Skin of body (tissue), 1 donor: ENCODE measurements at regions not wholly inside any gene's neighbourhood (a gene's known extent, or its start where the extent isn't known, plus 50 kb on each side); places are given as distances from the start of the nearest gene placed in this dataset.

Source experiments
- DNase-seq: peaks from one replicate; lab custom pipeline; 2025; lab: John Stamatoyannopoulos, UW

GRCh38 chr7:25967278-25968204, 184.5 kb upstream of the NFE2L3 start:
- no peak for DNase-seq

DNA sequence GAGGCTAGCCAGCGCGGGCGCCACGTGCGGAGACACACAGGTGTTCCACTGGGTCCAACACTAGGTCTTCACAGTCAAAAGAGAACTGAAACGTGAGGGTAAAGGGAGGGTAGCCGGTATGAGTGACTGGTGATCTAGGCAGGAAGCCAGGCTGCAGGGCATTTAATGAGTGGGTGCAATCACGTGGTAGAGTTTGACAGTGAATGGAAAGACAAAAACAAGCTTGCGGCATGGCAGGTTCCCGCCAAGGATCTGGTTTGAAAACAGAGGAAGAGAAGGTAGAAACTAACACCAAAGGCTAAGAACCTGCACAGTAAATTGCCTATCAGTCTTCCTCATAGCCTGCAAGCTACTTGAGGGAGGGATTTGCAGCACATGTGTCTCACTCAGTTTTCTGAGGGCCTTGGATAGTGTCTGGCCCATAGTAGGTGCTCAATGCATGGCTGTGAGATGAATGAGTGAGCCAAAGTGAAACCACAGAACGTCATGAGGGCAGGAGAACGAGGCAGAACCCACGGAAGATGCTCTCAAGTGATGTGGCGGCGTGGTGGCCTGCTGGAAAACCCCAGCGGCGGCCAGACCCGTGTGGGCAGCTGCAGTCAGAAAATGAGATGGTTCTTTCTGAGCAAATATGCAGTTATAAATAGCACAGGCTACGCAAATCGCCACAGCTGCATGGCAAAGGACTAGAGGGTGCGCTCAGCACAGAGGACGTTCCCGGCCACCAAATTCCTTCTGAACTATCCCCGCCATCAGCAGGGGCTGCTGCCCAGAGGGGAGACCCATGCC, 183.6 kb upstream of the NFE2L3 start:
- DNase-seq = no peak

DNA sequence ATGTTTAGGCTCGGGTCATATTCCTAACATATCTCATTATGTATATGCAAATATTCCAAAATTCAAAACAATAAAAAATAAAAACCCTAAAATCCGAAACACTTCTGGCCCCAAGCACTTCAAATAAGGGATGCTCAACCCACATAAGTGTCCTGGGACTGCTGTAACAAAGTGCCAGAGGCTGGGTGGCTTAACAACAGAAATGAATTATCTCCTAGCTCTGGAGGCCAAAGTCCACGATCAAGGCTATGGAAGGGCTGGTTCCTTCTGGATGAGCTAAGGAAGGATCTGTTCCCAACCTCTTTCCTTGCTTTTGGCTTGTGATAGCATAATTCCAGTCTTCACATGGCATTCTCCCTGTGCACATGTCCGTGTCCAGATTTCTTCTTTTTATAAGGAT, 181.6 kb upstream of the NFE2L3 start:
- DNase-seq = no peak

- no peak for DNase-seq
Measured at GRCh38 chr7:25970911-25971310, 181.1 kb upstream of the NFE2L3 start.

GRCh38 chr7:25976630-25977029, 175.4 kb upstream of the NFE2L3 start:
- no peak for DNase-seq

GRCh38 chr7:25978466-25978865, 173.5 kb upstream of the NFE2L3 start:
- peak; percentile 21 for DNase-seq

DNA sequence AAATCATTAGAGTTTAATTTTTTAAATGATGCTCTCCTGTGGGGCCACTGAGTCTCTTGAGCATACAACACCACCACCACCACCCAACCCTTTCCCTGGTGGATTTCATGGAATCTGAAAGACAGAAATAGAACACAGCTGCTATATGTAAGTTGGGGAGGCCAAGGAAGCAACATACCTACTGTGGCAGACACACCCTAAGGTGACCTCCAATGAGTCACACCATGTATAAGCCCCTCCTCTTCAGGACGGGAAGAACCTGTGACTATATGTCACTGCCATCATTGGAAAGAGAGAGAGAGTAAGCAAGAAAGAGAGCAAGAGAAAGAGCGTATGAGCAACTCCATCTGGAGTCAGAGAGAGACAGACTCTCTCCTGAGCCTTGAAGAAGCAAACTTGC, 172.4 kb upstream of the NFE2L3 start:
- no peak for DNase-seq

- DNase-seq = no peak
Measured at GRCh38 chr7:25982684-25983083, 169.3 kb upstream of the NFE2L3 start.

GRCh38 chr7:25985196-25985595, 166.8 kb upstream of the NFE2L3 start:
- no peak for DNase-seq

DNA sequence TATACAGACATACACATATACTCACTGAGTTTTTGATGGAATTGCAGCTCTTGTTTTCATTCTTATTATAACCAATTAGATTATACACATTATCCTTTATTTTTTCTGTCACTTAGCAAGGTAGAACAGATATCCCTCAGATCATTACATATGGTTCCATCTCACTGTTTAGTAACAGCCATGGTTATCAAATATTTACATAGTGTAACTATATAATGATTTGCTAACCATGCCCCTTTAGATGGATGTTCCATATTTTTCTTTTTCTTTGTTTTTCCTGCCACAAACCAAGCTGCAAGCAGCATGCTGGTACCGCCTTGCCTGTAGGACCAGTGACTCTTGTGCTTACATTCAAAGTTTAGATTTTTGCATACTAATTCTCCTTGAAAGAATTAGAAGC, 163.4 kb upstream of the NFE2L3 start:
- no peak for DNase-seq

- no peak for DNase-seq
Measured at GRCh38 chr7:25989140-25989705, 162.8 kb upstream of the NFE2L3 start.

DNA sequence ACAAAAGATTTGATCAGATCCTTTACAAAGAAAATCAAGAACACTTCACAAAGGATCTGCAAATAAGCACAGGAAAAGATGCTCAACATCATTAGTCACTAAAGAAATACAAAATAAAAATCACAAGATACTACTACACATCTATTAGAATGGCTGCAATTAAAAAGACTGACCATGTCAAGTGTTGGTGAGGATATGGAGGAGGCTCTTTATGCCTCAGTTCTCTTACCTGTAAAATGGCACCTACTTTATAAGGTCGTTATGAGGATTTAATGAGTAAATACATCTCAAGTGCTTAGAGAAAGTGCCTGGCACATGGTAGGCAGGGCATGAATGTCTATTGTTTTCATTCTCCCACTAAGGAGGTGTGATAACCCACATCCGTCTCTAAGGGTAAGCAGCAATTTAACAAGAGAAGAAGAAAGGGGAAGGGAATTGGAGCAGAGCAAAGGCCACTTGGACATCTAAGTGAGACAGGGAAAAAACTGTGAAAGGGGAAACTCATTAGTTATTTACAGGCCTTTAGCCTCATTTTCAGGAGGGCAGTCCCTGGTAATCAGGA, 157.5 kb upstream of the NFE2L3 start:
- no peak for DNase-seq

- no peak for DNase-seq
Measured at GRCh38 chr7:25995216-25995615, 156.8 kb upstream of the NFE2L3 start.

DNA sequence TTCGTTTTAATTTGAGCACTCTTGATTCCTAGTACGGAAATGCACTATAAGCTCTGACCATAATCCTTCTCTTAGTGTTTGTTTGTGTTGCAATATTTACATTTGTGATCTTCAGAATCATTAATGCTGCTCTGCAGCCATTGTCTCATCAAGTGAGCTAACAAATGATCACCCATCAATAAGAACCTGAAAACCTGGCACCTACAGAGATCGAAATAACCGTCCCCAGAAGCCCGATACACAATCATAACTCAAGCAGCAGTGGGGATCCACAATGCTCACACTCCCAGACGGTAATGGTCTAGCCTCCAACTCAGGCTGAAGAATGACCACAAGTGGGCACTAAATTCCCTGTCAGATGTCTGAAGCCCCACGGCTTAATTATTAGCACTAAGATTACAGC, 156.0 kb upstream of the NFE2L3 start:
- DNase-seq = no peak

DNA sequence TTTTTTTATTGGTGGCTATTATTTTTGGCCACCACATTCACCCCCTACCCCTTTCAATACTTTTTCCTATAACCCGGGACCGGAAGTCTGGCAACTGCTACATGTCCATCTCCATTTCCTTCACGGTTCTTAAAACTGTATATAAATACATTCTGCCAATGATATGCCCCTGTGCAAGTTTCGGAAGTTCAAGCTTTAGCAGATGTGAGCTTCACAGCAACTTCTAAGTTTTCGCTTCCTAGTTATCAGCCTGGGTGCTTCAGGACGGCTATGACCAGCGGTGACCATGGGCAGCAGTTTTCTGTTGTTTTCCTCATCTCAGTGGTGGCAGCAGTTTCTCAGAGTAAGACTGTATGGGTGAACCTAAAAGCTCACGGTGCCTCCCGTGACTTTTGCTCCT, 153.5 kb upstream of the NFE2L3 start:
- no peak for DNase-seq

GRCh38 chr7:26000841-26001240, 151.2 kb upstream of the NFE2L3 start:
- no peak for DNase-seq

- DNase-seq = no peak
Measured at GRCh38 chr7:26001662-26002244, 150.2 kb upstream of the NFE2L3 start.

DNA sequence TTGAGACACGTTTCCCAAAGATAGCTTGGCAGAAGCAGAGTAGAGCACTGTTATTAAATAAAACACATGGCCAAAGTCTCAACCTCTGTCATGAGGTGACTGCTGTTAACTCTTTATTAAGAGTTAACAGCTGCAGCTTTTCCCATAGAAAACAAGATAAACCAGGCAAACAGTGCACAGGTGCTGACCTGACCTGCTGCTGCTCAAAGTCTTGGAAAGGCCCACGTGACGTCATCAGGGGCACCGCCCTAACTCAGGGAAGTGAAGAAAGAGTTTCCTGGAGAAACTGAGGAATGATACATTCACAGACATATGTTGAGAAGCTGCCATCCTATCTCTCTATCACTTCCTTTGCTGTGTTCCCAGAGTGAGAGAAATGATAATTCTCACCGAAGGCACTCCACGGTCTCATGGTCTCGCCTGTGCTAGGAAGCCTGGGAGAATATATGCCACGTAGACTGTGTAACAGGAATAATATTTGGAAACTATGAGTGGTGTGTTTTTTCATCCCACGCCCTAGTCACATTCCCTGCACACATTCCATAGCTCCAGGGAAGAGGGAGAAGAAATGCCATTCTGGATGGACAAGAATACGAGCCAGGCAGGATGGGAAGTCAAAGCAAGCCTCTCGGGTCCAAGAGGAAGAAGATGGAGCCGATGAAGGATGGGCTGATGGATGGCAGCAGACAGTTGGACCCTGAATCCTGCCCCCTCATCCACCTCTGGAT, 146.2 kb upstream of the NFE2L3 start:
- DNase-seq = no peak

DNA sequence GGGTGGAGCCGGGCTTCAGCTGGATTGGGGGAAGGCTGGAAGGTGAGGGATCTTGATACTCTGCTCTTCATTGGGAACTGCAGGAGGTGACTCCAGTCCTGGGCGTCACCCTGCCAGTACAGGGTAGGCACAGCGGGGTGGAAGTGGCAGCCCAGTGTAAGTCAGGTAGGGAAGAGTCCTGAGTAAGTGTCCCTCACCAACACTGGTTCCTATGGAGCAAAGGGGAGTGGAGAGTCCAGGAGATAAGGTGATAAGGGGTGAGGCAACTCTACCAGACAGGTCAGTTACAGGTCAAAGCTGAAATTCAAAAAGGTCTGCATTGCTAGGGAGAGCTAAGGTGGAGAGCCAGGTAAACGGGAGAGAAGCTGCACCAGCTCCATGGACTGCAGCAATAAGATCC, 145.6 kb upstream of the NFE2L3 start:
- no peak for DNase-seq

- DNase-seq = no peak
Measured at GRCh38 chr7:26007510-26007909, 144.5 kb upstream of the NFE2L3 start.

DNA sequence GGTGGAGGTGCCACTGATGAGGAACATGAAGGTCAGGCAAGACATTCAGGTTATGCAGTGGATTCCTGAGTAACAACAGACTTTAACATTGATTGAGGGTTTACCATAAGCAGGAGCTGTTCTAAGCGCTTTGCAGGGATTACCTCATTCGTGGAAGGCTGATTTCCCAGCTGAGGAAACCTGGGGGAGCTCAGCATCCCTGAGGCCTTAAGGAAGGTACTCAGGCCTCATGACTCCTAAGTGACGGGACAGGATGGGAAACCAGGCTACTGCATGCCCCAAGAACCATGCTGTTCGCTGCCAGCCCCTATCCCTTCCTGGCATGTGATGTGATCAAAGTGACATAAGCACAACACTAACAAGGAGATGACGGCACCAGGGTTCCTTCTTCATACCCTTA, 143.6 kb upstream of the NFE2L3 start:
- no peak for DNase-seq
